Trophoblast cell (in vitro differentiated cells and primary cell): ENCODE measurements at regions not wholly inside any gene's neighbourhood (a gene's known extent, or its start where the extent isn't known, plus 50 kb on each side); places are given as distances from the start of the nearest gene placed in this dataset.

Experiments
- DNase-seq, 2 donors: peaks; one replicate each; pipeline ENCODE4 v3.0.0-alpha.2; 2016
- H2AFZ ChIP-seq: 2 replicates; pipeline ENCODE4 v1.6.1; 2013; ENCODE audit warnings: low read length, moderate library complexity, mild to moderate bottlenecking; ENCODE audit not compliant: insufficient read depth, poor library complexity
- H2AK5ac ChIP-seq: 2 replicates; pipeline ENCODE4 v1.6.1; 2013; ENCODE audit warnings: mild to moderate bottlenecking, low read length
- H2BK120ac ChIP-seq: 2 replicates; pipeline ENCODE4 v1.6.1; 2013; ENCODE audit warnings: low read length, mild to moderate bottlenecking, moderate library complexity; ENCODE audit not compliant: insufficient read depth, poor library complexity
- H2BK12ac ChIP-seq: 2 replicates; pipeline ENCODE4 v1.6.1; 2013; ENCODE audit warnings: mild to moderate bottlenecking, low read length, moderate library complexity
- H2BK5ac ChIP-seq: 2 replicates; pipeline ENCODE4 v1.6.1; 2013; ENCODE audit warnings: low read length, low read depth, moderate library complexity, mild to moderate bottlenecking; ENCODE audit not compliant: poor library complexity
- H3K14ac ChIP-seq: 2 replicates; pipeline ENCODE4 v1.6.1; 2013; ENCODE audit warnings: mild to moderate bottlenecking, low read length
- H3K18ac ChIP-seq: 2 replicates; pipeline ENCODE4 v1.6.1; 2013; ENCODE audit warnings: mild to moderate bottlenecking, low read length
- H3K23ac ChIP-seq: 2 replicates; pipeline ENCODE4 v1.6.1; 2013; ENCODE audit warnings: low read length
- H3K27ac ChIP-seq: 2 replicates; pipeline ENCODE4 v1.5.1; 2013; ENCODE audit warnings: low read depth, mild to moderate bottlenecking, inconsistent platforms, low read length, moderate library complexity
- H3K27me3 ChIP-seq: 2 replicates; pipeline ENCODE4 v1.6.1; 2013; ENCODE audit warnings: inconsistent platforms, mild to moderate bottlenecking, low read length, moderate library complexity; ENCODE audit not compliant: insufficient read depth
- H3K36me3 ChIP-seq, 2 experiments: 1 replicate in 1 of 2; 2 replicates in 1 of 2; pipeline ENCODE4 v1.6.1; 2013; ENCODE audit warnings: low read length in 2 of 2, mild to moderate bottlenecking in 2 of 2, moderate library complexity in 1 of 2; ENCODE audit not compliant: insufficient read depth in 2 of 2, control insufficient read depth in 1 of 2
- H3K4ac ChIP-seq: 2 replicates; pipeline ENCODE4 v1.6.1; 2013; ENCODE audit warnings: low read depth, mild to moderate bottlenecking, low read length, moderate library complexity
- H3K4me1 ChIP-seq, 2 experiments: 1 replicate in 1 of 2; 2 replicates in 1 of 2; pipeline ENCODE4 v1.6.1; 2013; ENCODE audit warnings: low read length in 2 of 2, mild to moderate bottlenecking in 2 of 2, moderate library complexity in 1 of 2; ENCODE audit not compliant: insufficient read depth in 2 of 2, control insufficient read depth in 1 of 2
- H3K4me2 ChIP-seq: 2 replicates; pipeline ENCODE4 v1.6.1; 2013; ENCODE audit warnings: inconsistent platforms, mild to moderate bottlenecking, low read length, moderate library complexity
- H3K4me3 ChIP-seq: 2 replicates; pipeline ENCODE4 v1.5.1; 2013; ENCODE audit warnings: mild to moderate bottlenecking, low read depth, low read length, inconsistent platforms
- H3K79me1 ChIP-seq: one replicate; pipeline ENCODE4 v1.6.1; 2013; ENCODE audit warnings: low read length
- H3K79me2 ChIP-seq: 2 replicates; pipeline ENCODE4 v1.6.1; 2013; ENCODE audit warnings: low read length, mild to moderate bottlenecking; ENCODE audit not compliant: control insufficient read depth, insufficient read depth, poor library complexity
- H3K9ac ChIP-seq: 2 replicates; pipeline ENCODE4 v1.6.1; 2013; ENCODE audit warnings: mild to moderate bottlenecking, low read length
- H3K9me3 ChIP-seq: 2 replicates; pipeline ENCODE4 v1.6.1; 2013; ENCODE audit warnings: low read depth, mild to moderate bottlenecking, control low read depth, inconsistent platforms, low read length; ENCODE audit not compliant: insufficient read depth
- H4K12ac ChIP-seq: 2 replicates; pipeline ENCODE4 v1.6.1; 2013; ENCODE audit warnings: low read depth, mild to moderate bottlenecking, low read length, moderate library complexity
- H4K8ac ChIP-seq: 2 replicates; pipeline ENCODE4 v1.6.1; 2013; ENCODE audit warnings: low read depth, mild to moderate bottlenecking, low read length, moderate library complexity
- H4K91ac ChIP-seq: one replicate; pipeline ENCODE4 v1.6.1; 2013; ENCODE audit warnings: low read depth, mild to moderate bottlenecking, low read length, moderate library complexity
- WGBS: extraction: QIAGEN DNeasy Blood & Tissue Kit; methylation state at CpG from one replicate; pipeline ENCODE4 v1.1.7; 2013; ENCODE audit warnings: missing lambda C conversion rate; ENCODE audit not compliant: insufficient read length, insufficient coverage; ENCODE audit errors: extremely low coverage; 5-methylcytosine and 5-hydroxymethylcytosine counted together

- Histone ChIP-seq H4K12ac (no peak overlapping the region), H3K18ac (no peak overlapping the region), H4K8ac (no peak overlapping the region), H2AFZ (no peak overlapping the region), H3K14ac (no peak overlapping the region), H3K9ac (no peak overlapping the region), H3K4me2 (no peak overlapping the region), H3K23ac (no peak overlapping the region), H2AK5ac (no peak overlapping the region), H2BK5ac (no peak overlapping the region), H3K27ac (no peak overlapping the region), H2BK12ac (no peak overlapping the region), H2BK120ac (no peak overlapping the region), H4K91ac (no peak overlapping the region), H3K79me2 (no peaks in the 10 kb centered on the region), H3K4me1 (no peaks in the 10 kb centered on the region), H3K4ac (no peak overlapping the region), H3K36me3 (no peaks in the 10 kb centered on the region), H3K79me1 (no peaks in the 10 kb centered on the region), H3K9me3 (no peaks in the 10 kb centered on the region), H3K4me3 (no peak overlapping the region), H3K27me3 (no peaks in the 10 kb centered on the region)
- no CpG with 5 or more reads among the region's 3 CpGs for WGBS
- no peak for DNase-seq
These were observed 213.6 kb downstream of the RDH14 start for GRCh38 chr2:18346874-18347273.

GRCh38 chr2:18346344-18346743 is 214.1 kb downstream of the RDH14 start:
- Histone ChIP-seq H3K4ac (no peak overlapping the region), H3K27ac (no peak overlapping the region)

GRCh38 chr2:18345848-18346247 is 214.6 kb downstream of the RDH14 start:
- no CpG with 5 or more reads among the region's 5 CpGs for WGBS
- H2BK12ac ChIP-seq: no peak overlapping the region
- no peak overlapping the region for H3K23ac ChIP-seq
- no peaks in the 10 kb centered on the region for H3K9me3 ChIP-seq
- H3K27me3 ChIP-seq: no peaks in the 10 kb centered on the region
- H3K79me1 ChIP-seq: no peaks in the 10 kb centered on the region
- no peak overlapping the region for H2BK5ac ChIP-seq
- H2AK5ac ChIP-seq: no peak overlapping the region
- no peak overlapping the region for H2BK120ac ChIP-seq
- H3K4me2 ChIP-seq: no peak overlapping the region
- no peak overlapping the region for H4K12ac ChIP-seq
- H3K27ac ChIP-seq: no peak overlapping the region
- peak; percentile 83 to 94 for DNase-seq
- H4K91ac ChIP-seq: no peak overlapping the region
- no peak overlapping the region for H3K14ac ChIP-seq
- H2AFZ ChIP-seq: no peak overlapping the region
- H3K36me3 ChIP-seq: no peaks in the 10 kb centered on the region
- H3K9ac ChIP-seq: no peak overlapping the region
- no peaks in the 10 kb centered on the region for H3K4me1 ChIP-seq
- no peak overlapping the region for H4K8ac ChIP-seq
- H3K79me2 ChIP-seq: no peaks in the 10 kb centered on the region
- no peak overlapping the region for H3K18ac ChIP-seq
- H3K4ac ChIP-seq: no peak overlapping the region
- H3K4me3 ChIP-seq: no peak overlapping the region

More at GRCh38 chr2:18346344-18346743, 214.1 kb downstream of the RDH14 start:
- no peak overlapping the region for H3K4me2 ChIP-seq
- no peak overlapping the region for H4K12ac ChIP-seq
- no peak overlapping the region for H2AK5ac ChIP-seq
- H2BK120ac ChIP-seq: no peak overlapping the region
- H3K79me2 ChIP-seq: no peaks in the 10 kb centered on the region
- DNase-seq: no peak
- H4K8ac ChIP-seq: no peak overlapping the region
- H3K79me1 ChIP-seq: no peaks in the 10 kb centered on the region
- no peaks in the 10 kb centered on the region for H3K27me3 ChIP-seq
- H4K91ac ChIP-seq: no peak overlapping the region
- H2BK12ac ChIP-seq: no peak overlapping the region
- H3K36me3 ChIP-seq: no peaks in the 10 kb centered on the region
- no peaks in the 10 kb centered on the region for H3K9me3 ChIP-seq
- H3K18ac ChIP-seq: no peak overlapping the region
- H3K9ac ChIP-seq: no peak overlapping the region
- no CpG with 5 or more reads among the region's 3 CpGs for WGBS
- H2BK5ac ChIP-seq: no peak overlapping the region
- H3K4me1 ChIP-seq: no peaks in the 10 kb centered on the region
- H3K14ac ChIP-seq: no peak overlapping the region
- H3K23ac ChIP-seq: no peak overlapping the region
- H3K4me3 ChIP-seq: no peak overlapping the region
- no peak overlapping the region for H2AFZ ChIP-seq

- Histone ChIP-seq H3K27me3 (no peaks in the 10 kb centered on the region), H3K79me1 (no peaks in the 10 kb centered on the region), H3K4me2 (no peak overlapping the region), H2BK120ac (no peak overlapping the region), H3K9me3 (no peaks in the 10 kb centered on the region), H3K4me1 (no peaks in the 10 kb centered on the region), H2BK5ac (no peak overlapping the region), H3K79me2 (no peaks in the 10 kb centered on the region), H3K14ac (no peak overlapping the region), H3K4ac (no peak overlapping the region), H3K9ac (no peak overlapping the region), H3K23ac (no peak overlapping the region), H4K12ac (no peak overlapping the region), H4K91ac (no peak overlapping the region), H2AK5ac (no peak overlapping the region), H2BK12ac (no peak overlapping the region), H3K18ac (no peak overlapping the region), H4K8ac (no peak overlapping the region), H3K27ac (no peak overlapping the region), H2AFZ (no peak overlapping the region), H3K4me3 (no peak overlapping the region), H3K36me3 (no peaks in the 10 kb centered on the region)
- peak; percentile 85 to 89 for DNase-seq
- WGBS: no CpG with 5 or more reads among the region's 6 CpGs
These were observed 217.6 kb downstream of the RDH14 start for GRCh38 chr2:18342901-18343300.
